ENCODE measurements at regions not wholly inside any gene's neighbourhood (a gene's known extent, or its start where the extent isn't known, plus 50 kb on each side); places are given as distances from the start of the nearest gene placed in this dataset.

DNA sequence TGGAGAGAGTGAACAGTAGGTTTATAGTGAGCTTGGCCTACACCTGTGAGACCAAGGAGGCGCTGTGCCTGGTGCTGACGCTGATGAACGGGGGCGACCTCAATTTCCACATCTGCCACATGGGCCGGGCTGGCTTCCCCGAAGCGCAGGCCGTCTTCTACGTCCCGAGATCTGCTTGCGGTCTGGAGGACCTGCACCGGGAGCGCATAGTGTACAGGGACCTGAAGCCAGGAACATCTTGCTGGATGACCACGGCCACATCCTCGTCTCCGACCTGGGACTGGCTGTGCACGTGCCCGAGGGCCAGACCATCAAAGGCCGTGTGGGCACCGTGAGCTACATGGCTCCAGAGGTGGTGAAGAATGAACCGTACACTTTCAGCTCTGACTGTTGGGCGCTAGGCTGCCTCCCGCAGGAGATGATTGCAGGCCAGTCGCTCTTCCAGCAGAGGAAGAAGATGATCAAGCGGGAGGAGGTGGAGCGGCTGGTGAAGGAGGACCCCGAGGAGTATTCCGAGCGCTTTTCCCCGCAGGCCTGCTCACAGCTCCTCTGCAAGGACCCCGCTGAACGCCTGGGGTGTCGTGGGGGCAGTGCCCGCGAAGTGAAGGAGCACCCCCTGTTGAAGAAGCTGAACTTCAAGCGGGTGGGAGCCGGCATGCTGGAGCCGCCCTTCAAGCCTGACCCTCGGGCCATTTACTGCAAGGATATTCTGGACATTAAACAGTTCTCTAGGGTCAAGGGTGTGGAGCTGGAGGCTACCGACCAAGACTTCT is 139.0 kb downstream of the ZDHHC20 start:
- no peak for DNase-seq

DNA sequence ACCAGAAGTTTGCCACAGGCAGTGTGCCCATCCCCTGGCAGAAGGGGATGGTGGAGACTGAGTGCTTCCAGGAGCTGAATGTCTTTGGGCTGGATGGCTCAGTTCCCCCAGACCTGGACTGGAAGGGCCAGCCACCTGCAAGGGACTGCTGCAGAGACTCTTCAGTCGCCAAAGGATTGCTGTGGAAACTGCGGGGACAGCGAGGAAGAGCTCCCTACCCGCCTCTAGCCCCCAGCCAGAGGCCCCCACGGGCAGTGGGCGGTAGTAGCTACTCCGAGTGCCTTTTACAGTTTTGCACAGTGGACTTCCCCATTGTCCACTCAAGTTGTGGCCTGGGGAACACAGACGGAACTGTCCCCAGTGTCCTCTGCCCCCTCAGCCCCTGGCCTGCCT is 138.5 kb downstream of the ZDHHC20 start:
- DNase-seq = no peak

DNA sequence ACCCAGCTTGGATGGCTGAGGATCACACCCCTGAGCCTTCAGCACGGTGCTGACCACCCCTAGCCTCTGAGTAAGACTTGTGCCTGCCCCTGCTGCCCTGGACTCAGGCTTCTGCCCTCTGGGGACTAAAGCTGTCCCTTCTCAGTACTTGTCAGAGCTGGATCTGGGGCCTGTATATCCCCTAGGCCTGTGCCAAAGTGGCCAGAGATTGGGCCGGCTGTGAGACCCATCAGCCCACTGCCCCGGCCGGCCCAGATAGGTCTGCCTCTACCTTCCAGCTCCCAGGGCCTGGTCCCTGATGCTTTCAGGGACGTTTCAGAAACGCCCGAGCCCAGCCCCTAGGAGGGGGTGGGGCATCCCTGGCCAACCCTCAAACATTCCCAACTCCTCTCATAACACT is 137.8 kb downstream of the ZDHHC20 start:
- DNase-seq = no peak

DNA sequence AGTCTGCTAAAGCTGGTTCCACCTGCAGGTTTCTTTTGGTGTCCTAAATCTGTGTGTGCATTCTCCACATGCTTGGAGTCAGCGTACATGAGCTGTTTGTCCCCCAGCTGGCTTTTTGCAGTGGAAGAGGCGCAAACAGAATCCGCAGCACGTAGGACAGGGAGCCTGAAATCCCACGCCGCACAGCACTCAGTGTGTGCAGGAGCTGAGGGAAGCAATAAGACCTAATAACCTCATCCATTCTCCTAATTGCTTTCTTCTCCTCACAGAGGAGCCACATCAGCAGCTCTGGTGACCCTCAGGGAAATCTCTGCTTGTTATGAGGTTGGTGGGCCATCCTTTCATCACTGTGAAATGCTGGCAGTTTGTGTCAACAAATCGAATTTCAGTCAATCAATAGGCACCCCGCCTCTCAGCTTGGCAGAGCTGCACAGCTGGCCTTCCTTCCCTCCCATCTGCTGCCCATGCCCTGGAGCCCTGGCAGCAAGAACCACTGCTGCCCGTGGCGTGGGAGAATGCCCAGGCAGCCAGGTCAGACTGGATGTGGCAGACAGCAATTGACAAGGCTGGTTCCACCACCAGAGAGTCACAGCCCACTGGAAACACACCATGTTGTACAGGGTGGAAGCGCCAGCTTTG is 136.7 kb downstream of the ZDHHC20 start:
- no peak for DNase-seq
